ENCODE measurements at regions not wholly inside any gene's neighbourhood (a gene's known extent, or its start where the extent isn't known, plus 50 kb on each side); places are given as distances from the start of the nearest gene placed in this dataset.

DNA sequence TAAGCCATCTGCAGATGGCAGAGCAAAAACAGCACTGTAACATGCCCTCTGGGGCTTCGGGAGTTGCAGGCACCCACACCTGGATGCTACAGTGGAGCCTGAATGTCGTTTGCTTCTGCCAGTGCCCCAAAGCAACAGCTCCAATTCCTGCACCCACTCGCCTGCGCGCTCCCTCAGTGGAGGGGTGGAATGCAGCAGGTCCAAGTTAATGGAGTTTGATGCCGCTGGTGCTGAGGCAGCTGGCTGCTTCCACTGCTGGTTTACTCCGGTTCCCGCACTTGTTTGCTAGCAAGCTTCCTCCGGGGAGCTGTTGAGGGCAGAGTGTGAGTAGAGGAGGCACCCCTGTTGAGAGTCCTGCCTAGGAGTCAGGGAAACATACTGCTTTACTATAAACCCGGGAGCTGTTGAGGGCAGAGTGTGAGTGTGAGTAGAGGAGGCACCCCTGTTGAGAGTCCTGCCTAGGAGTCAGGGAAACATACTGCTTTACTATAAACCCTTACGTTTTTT, 584.0 kb upstream of the TMPRSS15 start:
- 86 to 88% methylated on average over 11 of the region's 11 CpGs for WGBS, 2 donors
- TF ChIP-seq EP300 (IDR thresholded peaks at IDR 0.05) (no peak), CTCF (IDR thresholded peaks at IDR 0.05) (no peak), POLR2A (IDR thresholded peaks at IDR 0.05) (no peak)
- no peak for DNase-seq
- H3K27me3 ChIP-seq, result no peaks in the 10 kb centered on the region
- H3K9me3 ChIP-seq, result no peaks in the 10 kb centered on the region
- peak overlapping the region in 3 of 4 donors; percentile 78 to 84 (median 79) for H3K27ac ChIP-seq
- H3K4me1 ChIP-seq, result peaks cover 0 to 31% (median 23%) of the 10 kb centered on the region in 4 donors
- intact Hi-C loops (cut with DNase I), result loop anchor here (5.0 kb wide), 1 partner anchor 1565 kb away; no protein-coding TSS in a partner anchor
- peak overlapping the region in 2 of 4 donors; percentile 22 to 25 for H3K4me3 ChIP-seq
- no peaks in the 10 kb centered on the region for H3K36me3 ChIP-seq

DNA sequence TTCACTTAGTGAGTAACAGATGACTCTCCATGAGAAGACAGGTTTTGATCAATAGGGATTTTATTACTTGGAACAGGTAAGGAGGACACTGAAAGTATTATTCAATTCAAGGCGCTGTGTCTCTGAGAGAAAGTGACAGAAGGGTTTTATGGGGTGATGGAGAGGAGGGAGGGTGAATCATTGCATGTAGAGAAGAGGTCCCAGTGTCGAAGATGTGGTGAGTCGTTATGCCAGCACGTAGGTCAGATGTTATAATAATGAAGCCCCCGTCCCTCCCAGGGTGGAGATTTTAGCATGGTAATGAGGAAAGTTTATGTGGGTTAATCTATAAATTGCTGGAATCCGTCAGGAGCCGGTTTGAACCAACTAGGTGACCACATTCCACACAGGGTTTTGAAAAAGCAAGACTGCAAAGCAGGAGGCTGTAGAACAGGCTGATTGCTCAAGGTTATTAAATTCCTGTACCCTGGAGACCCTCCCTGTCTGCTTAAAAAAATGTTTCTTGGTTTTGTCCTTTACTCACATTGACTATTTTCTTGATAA, 586.4 kb upstream of the TMPRSS15 start:
- H3K4me3 ChIP-seq, result no peak overlapping the region
- DNase-seq, result no peak
- H3K27me3 ChIP-seq, result no peaks in the 10 kb centered on the region
- H3K27ac ChIP-seq, result no peak overlapping the region
- peaks cover 0 to 31% (median 22%) of the 10 kb centered on the region in 4 donors for H3K4me1 ChIP-seq
- WGBS, 2 donors, result 46 to 72% methylated on average over 7 of the region's 7 CpGs
- TF ChIP-seq POLR2A (IDR thresholded peaks at IDR 0.05), result no peak
- TF ChIP-seq CTCF (IDR thresholded peaks at IDR 0.05), result no peak
- TF ChIP-seq EP300 (IDR thresholded peaks at IDR 0.05), result no peak
- TF ChIP-seq POLR2AphosphoS5 (IDR thresholded peaks at IDR 0.05), result no peak
- intact Hi-C loops (cut with DNase I), result loop anchor here (5.0 kb wide), 1 partner anchor 1562 kb away; no protein-coding TSS in a partner anchor
- H3K36me3 ChIP-seq, result no peaks in the 10 kb centered on the region
- no peaks in the 10 kb centered on the region for H3K9me3 ChIP-seq

GRCh38 chr21:18991846-18992245, 588.3 kb upstream of the TMPRSS15 start:
- no peaks in the 10 kb centered on the region for H3K36me3 ChIP-seq
- intact Hi-C loops (cut with DNase I), result no loop called here
- H3K27ac ChIP-seq, result no peak overlapping the region
- TF ChIP-seq POLR2AphosphoS5 (IDR thresholded peaks at IDR 0.05) (no peak), POLR2A (IDR thresholded peaks at IDR 0.05) (no peak), EP300 (IDR thresholded peaks at IDR 0.05) (no peak), CTCF (IDR thresholded peaks at IDR 0.05) (no peak)
- no peaks in the 10 kb centered on the region for H3K27me3 ChIP-seq
- H3K4me1 ChIP-seq, result peaks cover 0 to 18% (median 10%) of the 10 kb centered on the region in 4 donors
- 70 to 71% methylated on average over 1 of the region's 1 CpG for WGBS, 2 donors
- no peaks in the 10 kb centered on the region for H3K9me3 ChIP-seq
- no peak for DNase-seq
- no peak overlapping the region for H3K4me3 ChIP-seq

DNA sequence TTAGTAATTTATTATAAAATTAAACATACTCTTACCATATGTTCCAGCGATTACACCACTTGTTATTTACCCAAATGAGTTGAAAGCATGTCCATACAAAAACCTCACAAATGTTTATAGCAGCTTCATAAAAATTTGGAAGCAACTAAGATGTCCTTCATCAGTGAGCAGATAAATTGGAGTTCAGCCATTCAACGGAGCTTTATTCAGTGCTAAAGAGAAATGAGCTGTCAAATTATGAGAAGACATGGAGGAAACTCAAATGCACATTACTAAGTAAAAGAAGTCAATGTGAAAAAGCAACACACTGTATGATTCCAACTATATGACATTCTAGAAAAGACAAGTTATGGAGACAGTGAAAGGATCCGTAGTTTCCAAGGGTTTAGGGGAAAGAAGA, 606.7 kb upstream of the TMPRSS15 start:
- no peak for TF ChIP-seq CTCF (IDR thresholded peaks at IDR 0.05)
- no peak for TF ChIP-seq POLR2AphosphoS5 (IDR thresholded peaks at IDR 0.05)
- TF ChIP-seq EP300 (IDR thresholded peaks at IDR 0.05), result no peak
- no peak for TF ChIP-seq POLR2A (IDR thresholded peaks at IDR 0.05)
- no peak overlapping the region for H3K4me3 ChIP-seq
- H3K36me3 ChIP-seq, result no peaks in the 10 kb centered on the region
- H3K27ac ChIP-seq, result no peak overlapping the region
- H3K27me3 ChIP-seq, result no peaks in the 10 kb centered on the region
- intact Hi-C loops (cut with DNase I), result no loop called here
- no peaks in the 10 kb centered on the region for H3K9me3 ChIP-seq
- 76 to 83% methylated on average over 3 of the region's 3 CpGs for WGBS, 2 donors
- H3K4me1 ChIP-seq, result no peaks in the 10 kb centered on the region
- DNase-seq, result no peak

DNA sequence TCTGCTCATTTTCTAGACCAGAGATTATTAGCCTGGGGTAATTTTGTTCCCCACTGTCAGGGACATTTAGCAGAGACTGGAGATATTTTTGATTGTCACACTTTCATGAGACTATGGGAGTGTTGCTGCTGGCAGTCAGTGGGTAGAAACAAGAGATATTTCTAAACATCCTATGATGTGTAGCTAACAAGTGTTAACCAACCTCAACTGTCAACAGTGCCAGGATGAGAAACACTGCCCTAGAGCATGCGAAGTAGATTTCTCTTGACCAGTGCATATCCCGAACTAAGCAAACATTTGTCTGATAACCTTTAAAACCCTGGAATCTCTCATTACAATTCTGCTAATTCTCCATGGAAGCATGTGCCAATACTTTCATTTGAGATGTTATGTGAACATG, 607.4 kb upstream of the TMPRSS15 start:
- Histone ChIP-seq H3K4me3 (no peak overlapping the region), H3K9me3 (no peaks in the 10 kb centered on the region), H3K4me1 (no peaks in the 10 kb centered on the region), H3K27ac (no peak overlapping the region), H3K27me3 (no peaks in the 10 kb centered on the region), H3K36me3 (no peaks in the 10 kb centered on the region)
- DNase-seq, result no peak
- no peak for TF ChIP-seq EP300 (IDR thresholded peaks at IDR 0.05)
- TF ChIP-seq POLR2A (IDR thresholded peaks at IDR 0.05), result no peak
- TF ChIP-seq CTCF (IDR thresholded peaks at IDR 0.05), result no peak
- TF ChIP-seq POLR2AphosphoS5 (IDR thresholded peaks at IDR 0.05), result no peak
- 58 to 78% methylated on average over 2 of the region's 2 CpGs for WGBS, 2 donors
- intact Hi-C loops (cut with DNase I), result no loop called here
